Fibroblast of lung (primary cell): ENCODE measurements at regions not wholly inside any gene's neighbourhood (a gene's known extent, or its start where the extent isn't known, plus 50 kb on each side); places are given as distances from the start of the nearest gene placed in this dataset.

ENCODE experiments used
- DNase-seq, 2 donors: peaks; one replicate each; pipeline versions ENCODE4 v3.0.0 to v3.0.0-alpha.2; 2010; ENCODE audit warnings: low read depth in 2 of 2
- H2AFZ ChIP-seq: 2 replicates; pipeline ENCODE4 v1.5.1; 2012; ENCODE audit warnings: low read length, control low read depth, inconsistent platforms
- H3K27ac ChIP-seq: 2 replicates; pipeline ENCODE4 v1.5.1; 2011; ENCODE audit warnings: low read length, control low read depth; ENCODE audit not compliant: insufficient read depth
- H3K27me3 ChIP-seq: 2 replicates; pipeline ENCODE4 v1.5.1; 2011; ENCODE audit warnings: mild to moderate bottlenecking, low read length; ENCODE audit not compliant: control insufficient read depth, insufficient read depth
- H3K36me3 ChIP-seq: 2 replicates; pipeline ENCODE4 v1.5.1; 2011; ENCODE audit warnings: low read length; ENCODE audit not compliant: control insufficient read depth, insufficient read depth
- H3K4me1 ChIP-seq: 2 replicates; pipeline ENCODE4 v1.5.1; 2011; ENCODE audit warnings: low read length; ENCODE audit not compliant: control insufficient read depth, insufficient read depth; ENCODE audit errors: extremely low read depth
- H3K4me2 ChIP-seq: 2 replicates; pipeline ENCODE4 v1.5.1; 2011; ENCODE audit warnings: low read length, control low read depth; ENCODE audit not compliant: insufficient read depth; ENCODE audit errors: extremely low read depth
- H3K4me3 ChIP-seq, 4 experiments: fragments of 200-600 bp in 1 of 4; sonication (generic) in 1 of 4; replicated peaks in 1 of 4; 2 replicates each; pipeline ENCODE4 v1.5.1; 2011 to 2016; ENCODE audit warnings: low read length in 4 of 4, low read depth in 3 of 4, mild to moderate bottlenecking in 3 of 4, control low read depth in 2 of 4, inconsistent platforms in 1 of 4, mixed read lengths in 1 of 4; ENCODE audit not compliant: insufficient read depth in 1 of 4; ENCODE audit errors: control extremely low read depth in 1 of 4
- H3K79me2 ChIP-seq: 2 replicates; pipeline ENCODE4 v1.5.1; 2012; ENCODE audit warnings: mild to moderate bottlenecking, low read length, inconsistent platforms; ENCODE audit not compliant: control insufficient read depth, insufficient read depth
- H3K9ac ChIP-seq: 2 replicates; pipeline ENCODE4 v1.5.1; 2011; ENCODE audit warnings: mild to moderate bottlenecking, low read length, control low read depth; ENCODE audit not compliant: insufficient read depth
- H3K9me3 ChIP-seq: 2 replicates; pipeline ENCODE4 v1.5.1; 2012; ENCODE audit warnings: low read depth, low read length; ENCODE audit not compliant: control insufficient read depth, insufficient read depth
- H4K20me1 ChIP-seq: 2 replicates; pipeline ENCODE4 v1.5.1; 2011; ENCODE audit warnings: low read length; ENCODE audit not compliant: control insufficient read depth, insufficient read depth; ENCODE audit errors: extremely low read depth
- EZH2 ChIP-seq: IDR thresholded peaks from 2 replicates; pipeline ENCODE4 v1.5.1; 2012; ENCODE audit warnings: low read length, control low read depth, mild to moderate bottlenecking; ENCODE audit errors: missing control alignments
- TF ChIP-seq, protein P1 (sequence below), 2 donors: IDR thresholded peaks in 1 of 2; conservative IDR thresholded peaks in 1 of 2; 1 replicate in 1 of 2; 2 replicates in 1 of 2; pipeline ENCODE4 v1.5.1; 2011 to 2012; ENCODE audit warnings: low read length in 2 of 2, control low read depth in 1 of 2, inconsistent platforms in 1 of 2, low read depth in 1 of 2, mild to moderate bottlenecking in 1 of 2

- Histone ChIP-seq H3K4me1 (no peaks in the 10 kb centered on the region), H3K9ac (no peak overlapping the region), H3K36me3 (no peaks in the 10 kb centered on the region), H3K4me2 (no peak overlapping the region), H3K4me3 (no peak overlapping the region), H3K79me2 (no peaks in the 10 kb centered on the region), H3K27me3 (no peaks in the 10 kb centered on the region), H4K20me1 (no peaks in the 10 kb centered on the region), H3K9me3 (no peaks in the 10 kb centered on the region), H3K27ac (no peak overlapping the region), H2AFZ (peak overlapping the region; percentile 32)
- TF ChIP-seq, protein P1, sequence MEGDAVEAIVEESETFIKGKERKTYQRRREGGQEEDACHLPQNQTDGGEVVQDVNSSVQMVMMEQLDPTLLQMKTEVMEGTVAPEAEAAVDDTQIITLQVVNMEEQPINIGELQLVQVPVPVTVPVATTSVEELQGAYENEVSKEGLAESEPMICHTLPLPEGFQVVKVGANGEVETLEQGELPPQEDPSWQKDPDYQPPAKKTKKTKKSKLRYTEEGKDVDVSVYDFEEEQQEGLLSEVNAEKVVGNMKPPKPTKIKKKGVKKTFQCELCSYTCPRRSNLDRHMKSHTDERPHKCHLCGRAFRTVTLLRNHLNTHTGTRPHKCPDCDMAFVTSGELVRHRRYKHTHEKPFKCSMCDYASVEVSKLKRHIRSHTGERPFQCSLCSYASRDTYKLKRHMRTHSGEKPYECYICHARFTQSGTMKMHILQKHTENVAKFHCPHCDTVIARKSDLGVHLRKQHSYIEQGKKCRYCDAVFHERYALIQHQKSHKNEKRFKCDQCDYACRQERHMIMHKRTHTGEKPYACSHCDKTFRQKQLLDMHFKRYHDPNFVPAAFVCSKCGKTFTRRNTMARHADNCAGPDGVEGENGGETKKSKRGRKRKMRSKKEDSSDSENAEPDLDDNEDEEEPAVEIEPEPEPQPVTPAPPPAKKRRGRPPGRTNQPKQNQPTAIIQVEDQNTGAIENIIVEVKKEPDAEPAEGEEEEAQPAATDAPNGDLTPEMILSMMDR (conservative IDR thresholded peaks at IDR 0.05 in 1 of 2, IDR thresholded peaks at IDR 0.05 in 1 of 2; ENCODE audit: low read depth in 1 of 2, low read length in 2 of 2), result no peak
- no peak for TF ChIP-seq EZH2
- DNase-seq, result peak; percentile 68 to 77
Observed at GRCh38 chr20:17786221-17786718, 86.5 kb downstream of the BANF2 start.
